ENCODE measurements at regions not wholly inside any gene's neighbourhood (a gene's known extent, or its start where the extent isn't known, plus 50 kb on each side); places are given as distances from the start of the nearest gene placed in this dataset.

DNA sequence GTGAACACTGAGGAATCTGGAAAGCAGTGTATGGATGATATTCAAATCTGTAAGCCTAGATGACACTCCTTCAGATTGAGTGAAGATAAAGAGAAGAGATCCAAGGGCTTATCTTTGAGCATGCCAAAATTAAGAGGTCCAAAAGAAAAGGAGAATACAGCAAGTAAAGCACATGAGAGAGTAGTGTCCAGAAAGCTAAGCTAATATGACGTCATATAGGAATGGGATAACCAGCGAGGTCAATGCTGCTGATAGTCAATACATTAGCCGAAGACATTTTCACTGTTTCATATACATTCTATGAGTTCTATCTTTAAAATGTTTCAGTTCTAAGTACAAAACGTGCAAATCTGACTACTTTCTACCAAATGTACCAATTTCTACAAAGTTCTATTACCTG, 975.8 kb downstream of the TLE4 start:
- TF ChIP-seq, protein P1, sequence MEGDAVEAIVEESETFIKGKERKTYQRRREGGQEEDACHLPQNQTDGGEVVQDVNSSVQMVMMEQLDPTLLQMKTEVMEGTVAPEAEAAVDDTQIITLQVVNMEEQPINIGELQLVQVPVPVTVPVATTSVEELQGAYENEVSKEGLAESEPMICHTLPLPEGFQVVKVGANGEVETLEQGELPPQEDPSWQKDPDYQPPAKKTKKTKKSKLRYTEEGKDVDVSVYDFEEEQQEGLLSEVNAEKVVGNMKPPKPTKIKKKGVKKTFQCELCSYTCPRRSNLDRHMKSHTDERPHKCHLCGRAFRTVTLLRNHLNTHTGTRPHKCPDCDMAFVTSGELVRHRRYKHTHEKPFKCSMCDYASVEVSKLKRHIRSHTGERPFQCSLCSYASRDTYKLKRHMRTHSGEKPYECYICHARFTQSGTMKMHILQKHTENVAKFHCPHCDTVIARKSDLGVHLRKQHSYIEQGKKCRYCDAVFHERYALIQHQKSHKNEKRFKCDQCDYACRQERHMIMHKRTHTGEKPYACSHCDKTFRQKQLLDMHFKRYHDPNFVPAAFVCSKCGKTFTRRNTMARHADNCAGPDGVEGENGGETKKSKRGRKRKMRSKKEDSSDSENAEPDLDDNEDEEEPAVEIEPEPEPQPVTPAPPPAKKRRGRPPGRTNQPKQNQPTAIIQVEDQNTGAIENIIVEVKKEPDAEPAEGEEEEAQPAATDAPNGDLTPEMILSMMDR (IDR thresholded peaks at IDR 0.05; ENCODE audit: low read depth, low read length) = no peak
- no peak for TF ChIP-seq POLR2A (IDR thresholded peaks at IDR 0.05; ENCODE audit: extremely low read depth, insufficient read length)
